Endothelial cell of umbilical vein (primary cell): ENCODE measurements at regions not wholly inside any gene's neighbourhood (a gene's known extent, or its start where the extent isn't known, plus 50 kb on each side); places are given as distances from the start of the nearest gene placed in this dataset.
"Not testable (repeated sequence)": the region's sequence is repeated elsewhere in the genome, so short reads cannot be mapped to it uniquely, and the experiment has no call there.

ENCODE experiments used
- BruUV-seq: library from RNA; stranded (reverse); fragments of 400-500 nt; replicated peaks from 2 replicates; lab custom pipeline; 2021; lab: Mats Ljungman, UMichigan
- CTCF ChIA-PET: fragments of 300-600, 350-600 bp; sonication (Branson Sonifier 250); formaldehyde crosslinking; loops from one replicate; lab custom pipeline; 2021; ENCODE audit warnings: antibody characterized with exemption, inconsistent platforms; lab: Charles Lee
- POLR2A ChIA-PET: fragments of 300-600, 350-600 bp; sonication (Branson Sonifier 250); formaldehyde crosslinking; loops from one replicate; lab custom pipeline; 2021; ENCODE audit warnings: antibody characterized with exemption, inconsistent platforms; lab: Charles Lee
- DNase-seq: peaks from one replicate; pipeline ENCODE4 v3.0.0-alpha.2; 2011; ENCODE audit warnings: low read depth, low spot score
- FAIRE-seq: peaks from 2 replicates; lab custom pipeline; 2011; peaks lifted over from hg19 to GRCh38; lab: Jason Lieb, UNC
- H2AFZ ChIP-seq: 2 replicates; pipeline ENCODE4 v1.6.0; 2012; ENCODE audit warnings: low read depth, low read length, control low read depth, inconsistent platforms
- H3K27ac ChIP-seq: 2 replicates; pipeline ENCODE4 v1.5.1; 2011; ENCODE audit warnings: low read depth, mild to moderate bottlenecking, control low read depth, low read length, moderate library complexity; ENCODE audit not compliant: insufficient read depth
- H3K27me3 ChIP-seq, 2 experiments: 2 replicates each; pipeline versions ENCODE4 v1.6.0 to v1.6.1; 2011; ENCODE audit warnings: low read length in 2 of 2, mixed read lengths in 1 of 2; ENCODE audit not compliant: control insufficient read depth in 2 of 2, insufficient read depth in 2 of 2
- H3K36me3 ChIP-seq, 2 experiments: 2 replicates in 1 of 2; 3 replicates in 1 of 2; pipeline ENCODE4 v1.5.1; 2011; ENCODE audit warnings: low read length in 2 of 2, mild to moderate bottlenecking in 1 of 2, moderate library complexity in 1 of 2; ENCODE audit not compliant: control insufficient read depth in 2 of 2, insufficient read depth in 2 of 2; ENCODE audit errors: extremely low read depth in 1 of 2
- H3K4me1 ChIP-seq: 3 replicates; pipeline ENCODE4 v1.5.1; 2011; ENCODE audit warnings: mild to moderate bottlenecking, low read length; ENCODE audit not compliant: control insufficient read depth, insufficient read depth; ENCODE audit errors: extremely low read depth
- H3K4me2 ChIP-seq: 2 replicates; pipeline ENCODE4 v1.6.1; 2011; ENCODE audit warnings: low read length, control low read depth, mixed read lengths; ENCODE audit not compliant: insufficient read depth
- H3K4me3 ChIP-seq, 3 experiments: fragments of 200-600 bp in 1 of 3; sonication (generic), shearing (Covaris generic) in 1 of 3; replicated peaks in 1 of 3; 2 replicates each; pipeline ENCODE4 v1.5.1; 2011 to 2016; ENCODE audit warnings: control low read depth in 3 of 3, low read length in 3 of 3, mild to moderate bottlenecking in 2 of 3, inconsistent platforms in 1 of 3, low read depth in 1 of 3, moderate library complexity in 1 of 3; ENCODE audit not compliant: insufficient read depth in 1 of 3
- H3K79me2 ChIP-seq: 2 replicates; pipeline ENCODE4 v1.6.0; 2012; ENCODE audit warnings: low read length, inconsistent platforms; ENCODE audit not compliant: control insufficient read depth, insufficient read depth
- H3K9ac ChIP-seq: replicated peaks from 2 replicates; pipeline ENCODE3; 2011; ENCODE audit warnings: low read length, control low read depth; ENCODE audit not compliant: insufficient read depth; ENCODE audit errors: extremely low read depth
- H3K9me1 ChIP-seq: replicated peaks from 3 replicates; pipeline ENCODE4 v1.6.0; 2011; ENCODE audit warnings: mild to moderate bottlenecking, low read length; ENCODE audit not compliant: control insufficient read depth, insufficient read depth; ENCODE audit errors: extremely low read depth
- H3K9me3 ChIP-seq: replicated peaks from 2 replicates; pipeline ENCODE4 v1.5.1; 2012; ENCODE audit warnings: low read length, inconsistent platforms; ENCODE audit not compliant: control insufficient read depth, insufficient read depth
- H4K20me1 ChIP-seq: replicated peaks from 2 replicates; pipeline ENCODE3; 2011; ENCODE audit warnings: mild to moderate bottlenecking, low read length; ENCODE audit not compliant: control insufficient read depth, insufficient read depth; ENCODE audit errors: extremely low read depth
- EZH2 ChIP-seq: IDR thresholded peaks from 2 replicates; pipeline ENCODE4 v1.6.1; 2012; ENCODE audit warnings: borderline replicate concordance, low read depth, mild to moderate bottlenecking, moderate library complexity, low read length, inconsistent platforms; ENCODE audit not compliant: severe bottlenecking
- FOS ChIP-seq: IDR thresholded peaks from 2 replicates; pipeline ENCODE4 v1.6.1; 2011; ENCODE audit warnings: mild to moderate bottlenecking, low read length, moderate library complexity, borderline replicate concordance; ENCODE audit not compliant: insufficient read depth
- GATA2 ChIP-seq: IDR thresholded peaks from 2 replicates; pipeline ENCODE4 v1.7.0; 2011; ENCODE audit warnings: low read depth, mild to moderate bottlenecking, moderate library complexity, mixed read lengths, low read length; ENCODE audit not compliant: insufficient read length, insufficient read depth
- JUN ChIP-seq: IDR thresholded peaks from 2 replicates; pipeline ENCODE4 v1.6.1; 2011; ENCODE audit warnings: borderline replicate concordance, low read depth; ENCODE audit not compliant: insufficient read length, insufficient read depth
- MYC ChIP-seq: IDR thresholded peaks from one replicate; pipeline ENCODE4 v1.6.1; 2011; ENCODE audit warnings: mild to moderate bottlenecking, low read depth, low read length
- POLR2A ChIP-seq: IDR thresholded peaks from 2 replicates; pipeline ENCODE4 v1.6.1; 2012; ENCODE audit warnings: low read depth, mild to moderate bottlenecking, control low read depth, low read length
- POLR2AphosphoS5 ChIP-seq: IDR thresholded peaks from 2 replicates; pipeline ENCODE4 v1.6.1; 2012; ENCODE audit warnings: low read depth, mild to moderate bottlenecking, control low read depth, low read length, moderate library complexity; ENCODE audit not compliant: insufficient read depth
- dilution Hi-C: fragments of 300-500 bp; cut with MboI; formaldehyde crosslinking; loops from one replicate; pipeline ENCODE4 v1.15.0; 2019; ENCODE audit warnings: low sequenced_read_pairs; ENCODE audit not compliant: extremely low pct_ligation_motif_present
- intact Hi-C: fragments of 100-400 bp; cut with micrococcal nuclease; formaldehyde crosslinking; loops from one replicate; pipeline ENCODE4 v1.10.0; 2022
- TF ChIP-seq, protein P1 (sequence below), 2 donors: IDR thresholded peaks; 1 replicate in 1 of 2; 2 replicates in 1 of 2; pipeline ENCODE4 v1.5.1; 2011; ENCODE audit warnings: low read length in 2 of 2, mild to moderate bottlenecking in 2 of 2, moderate library complexity in 2 of 2, control low read depth in 1 of 2, inconsistent platforms in 1 of 2, low read depth in 1 of 2; ENCODE audit not compliant: insufficient read depth in 1 of 2; ENCODE audit errors: extremely low read depth in 1 of 2
- TF ChIP-seq, protein P2 (sequence below): IDR thresholded peaks from 2 replicates; pipeline ENCODE4 v1.6.1; 2011; ENCODE audit not compliant: insufficient read depth, insufficient read length

DNA sequence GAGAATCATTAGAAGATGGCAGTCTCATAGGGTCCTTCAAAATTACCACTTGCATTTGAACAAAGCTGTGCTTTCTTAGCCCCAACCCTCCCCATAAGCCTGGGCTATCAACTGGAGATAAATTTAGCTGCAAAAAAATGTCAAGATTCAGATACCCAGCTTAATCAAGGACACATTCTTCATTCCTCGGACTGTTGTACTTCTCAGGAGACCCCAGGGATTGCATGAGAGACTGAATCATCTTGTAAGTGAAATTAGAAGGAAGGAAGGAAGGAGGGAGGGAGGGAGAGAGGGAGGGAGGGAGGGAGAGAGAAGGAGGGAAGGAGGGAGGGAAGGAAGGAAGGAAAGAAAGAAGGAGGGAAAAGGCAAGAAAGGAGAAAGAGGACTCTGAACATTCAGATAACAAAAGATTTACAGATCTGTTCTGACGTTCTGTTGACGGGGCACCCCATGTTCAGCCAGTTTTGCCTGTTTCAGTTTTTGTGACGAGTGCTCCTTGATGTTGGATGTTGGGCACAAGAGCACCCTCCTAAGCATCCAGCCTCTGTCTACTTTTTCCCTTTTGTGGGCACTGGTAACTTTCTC lies 498.7 kb downstream of the PREX1 start:
- TF ChIP-seq, protein P1, sequence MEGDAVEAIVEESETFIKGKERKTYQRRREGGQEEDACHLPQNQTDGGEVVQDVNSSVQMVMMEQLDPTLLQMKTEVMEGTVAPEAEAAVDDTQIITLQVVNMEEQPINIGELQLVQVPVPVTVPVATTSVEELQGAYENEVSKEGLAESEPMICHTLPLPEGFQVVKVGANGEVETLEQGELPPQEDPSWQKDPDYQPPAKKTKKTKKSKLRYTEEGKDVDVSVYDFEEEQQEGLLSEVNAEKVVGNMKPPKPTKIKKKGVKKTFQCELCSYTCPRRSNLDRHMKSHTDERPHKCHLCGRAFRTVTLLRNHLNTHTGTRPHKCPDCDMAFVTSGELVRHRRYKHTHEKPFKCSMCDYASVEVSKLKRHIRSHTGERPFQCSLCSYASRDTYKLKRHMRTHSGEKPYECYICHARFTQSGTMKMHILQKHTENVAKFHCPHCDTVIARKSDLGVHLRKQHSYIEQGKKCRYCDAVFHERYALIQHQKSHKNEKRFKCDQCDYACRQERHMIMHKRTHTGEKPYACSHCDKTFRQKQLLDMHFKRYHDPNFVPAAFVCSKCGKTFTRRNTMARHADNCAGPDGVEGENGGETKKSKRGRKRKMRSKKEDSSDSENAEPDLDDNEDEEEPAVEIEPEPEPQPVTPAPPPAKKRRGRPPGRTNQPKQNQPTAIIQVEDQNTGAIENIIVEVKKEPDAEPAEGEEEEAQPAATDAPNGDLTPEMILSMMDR (IDR thresholded peaks at IDR 0.05; ENCODE audit: extremely low read depth in 1 of 2, insufficient read depth in 1 of 2, low read depth in 1 of 2, low read length in 2 of 2), result no peak
- TF ChIP-seq, protein P2, sequence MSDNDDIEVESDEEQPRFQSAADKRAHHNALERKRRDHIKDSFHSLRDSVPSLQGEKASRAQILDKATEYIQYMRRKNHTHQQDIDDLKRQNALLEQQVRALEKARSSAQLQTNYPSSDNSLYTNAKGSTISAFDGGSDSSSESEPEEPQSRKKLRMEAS, result no peak
- TF ChIP-seq POLR2A (no peak), POLR2AphosphoS5 (no peak), GATA2 (no peak), MYC (no peak), JUN (no peak), FOS (no peak), EZH2 (no peak)
- Histone ChIP-seq H4K20me1 (no peaks in the 10 kb centered on the region), H3K27me3 (peaks cover 9 to 16% of the 10 kb centered on the region in 2 experiments), H3K4me2 (no peak overlapping the region), H3K9me3 (no peaks in the 10 kb centered on the region), H3K4me3 (no peak overlapping the region), H3K9ac (no peak overlapping the region), H3K4me1 (no peaks in the 10 kb centered on the region), H3K36me3 (no peaks in the 10 kb centered on the region), H3K9me1 (no peaks in the 10 kb centered on the region), H3K27ac (no peak overlapping the region), H2AFZ (no peak overlapping the region), H3K79me2 (no peaks in the 10 kb centered on the region)
- intact Hi-C loops (loop anchor here (10.0 kb wide), 1 partner anchor 164 kb away; no protein-coding TSS in a partner anchor), dilution Hi-C loops (no loop called here)
- DNase-seq (no peak), FAIRE-seq (no peak)
- ChIA-PET POLR2A (no interaction called here), CTCF (interaction anchor here (0.7 to 3.4 kb wide), 16 partner anchors 15 to 608 kb away, joined by 3 to 22 read pairs (median 4); partner anchors contain the start of gene SULF2)
- BruUV-seq, result no TSS peak

DNA sequence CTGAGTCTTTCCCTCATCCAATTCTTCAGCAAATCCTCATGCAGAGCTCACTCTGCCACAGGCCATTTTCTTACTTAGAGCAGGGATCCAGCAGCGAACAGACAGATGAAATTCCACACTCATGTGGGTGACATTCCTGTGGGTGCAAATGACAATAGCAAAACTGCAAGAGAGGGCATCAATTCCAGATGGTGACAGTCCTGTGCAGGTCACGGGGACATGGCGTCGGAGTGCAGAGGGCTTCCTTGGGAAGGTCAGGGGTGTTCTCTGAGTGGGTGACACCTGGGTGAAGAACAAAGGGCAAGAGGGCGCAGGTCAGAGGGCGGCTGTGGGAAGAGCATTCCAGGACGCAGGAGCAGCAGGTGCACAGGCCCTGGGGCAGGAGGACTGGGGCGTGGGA lies 500.0 kb downstream of the PREX1 start:
- H3K4me3 ChIP-seq, POLR2A ChIA-PET, H3K9me3 ChIP-seq, dilution Hi-C loops, H3K79me2 ChIP-seq, H2AFZ ChIP-seq, BruUV-seq, H3K27ac ChIP-seq, H3K36me3 ChIP-seq, H3K4me1 ChIP-seq, H4K20me1 ChIP-seq, H3K9me1 ChIP-seq, H3K4me2 ChIP-seq, H3K9ac ChIP-seq, FAIRE-seq, DNase-seq: not testable (repeated sequence)
- peaks cover 12 to 16% of the 10 kb centered on the region in 2 experiments for H3K27me3 ChIP-seq
- intact Hi-C loops, result loop anchor here (10.0 kb wide), 1 partner anchor 163 kb away; no protein-coding TSS in a partner anchor
- CTCF ChIA-PET, result interaction anchor here (1.3 kb wide), 1 partner anchor 541 kb away, joined by 3 read pairs; no protein-coding TSS in a partner anchor
